HFFc6 (cell line): ENCODE measurements at regions not wholly inside any gene's neighbourhood (a gene's known extent, or its start where the extent isn't known, plus 50 kb on each side); places are given as distances from the start of the nearest gene placed in this dataset.

ENCODE experiments used
- DNase-seq: peaks from one replicate; pipeline ENCODE4 v3.0.0-alpha.2; 2018
- H3K27ac Mint-ChIP-seq: 2 replicates; pipeline ENCODE4 v1.8.0; 2020; ENCODE audit warnings: mild to moderate bottlenecking, mixed read lengths
- H3K27me3 Mint-ChIP-seq: 2 replicates; pipeline ENCODE4 v1.8.0; 2021; ENCODE audit warnings: mild to moderate bottlenecking, moderate library complexity, mixed read lengths; ENCODE audit not compliant: insufficient read depth
- H3K36me3 Mint-ChIP-seq: 2 replicates; pipeline ENCODE4 v1.8.0; 2021; ENCODE audit warnings: low read depth, mixed read lengths
- H3K4me1 Mint-ChIP-seq: 2 replicates; pipeline ENCODE4 v1.8.0; 2020; ENCODE audit warnings: low read depth, mixed read lengths
- H3K4me3 Mint-ChIP-seq: 2 replicates; pipeline ENCODE4 v1.8.0; 2020; ENCODE audit warnings: mild to moderate bottlenecking, moderate library complexity, mixed read lengths
- H3K9me3 Mint-ChIP-seq: 2 replicates; pipeline ENCODE4 v1.8.0; 2020; ENCODE audit warnings: mild to moderate bottlenecking, mixed read lengths
- CTCF ChIP-seq: fragments of 200-600 bp; sonication (generic); IDR thresholded peaks from 2 replicates; pipeline ENCODE4 v1.5.0; 2021; ENCODE audit warnings: antibody characterized with exemption, mild to moderate bottlenecking

- DNase-seq = no peak
- Mint-ChIP-seq H3K36me3 (peaks cover under 1% of the 10 kb centered on the region; the same call in 1 of the 2 replicates), H3K4me1 (peaks cover 75% of the 10 kb centered on the region), H3K9me3 (no peaks in the 10 kb centered on the region), H3K27me3 (no peaks in the 10 kb centered on the region), H3K4me3 (no peak overlapping the region), H3K27ac (no peak overlapping the region)
- no peak for TF ChIP-seq CTCF
These were observed 63.5 kb downstream of the DNTTIP2 start for GRCh38 chr1:93815366-93816110.

- Mint-ChIP-seq H3K4me1 (peaks cover 81% of the 10 kb centered on the region), H3K36me3 (peaks cover 6% of the 10 kb centered on the region), H3K4me3 (no peak overlapping the region), H3K27me3 (no peaks in the 10 kb centered on the region), H3K9me3 (no peaks in the 10 kb centered on the region), H3K27ac (no peak overlapping the region)
- DNase-seq = no peak
- TF ChIP-seq CTCF = no peak
These were observed 64.1 kb downstream of the DNTTIP2 start for GRCh38 chr1:93814795-93815340.

GRCh38 chr1:93814059-93814794 lies 64.8 kb downstream of the DNTTIP2 start:
- H3K4me1 Mint-ChIP-seq = peaks cover 81% of the 10 kb centered on the region
- peak overlapping the region; percentile 40; the same call in 1 of the 2 replicates for H3K27ac Mint-ChIP-seq
- no peaks in the 10 kb centered on the region for H3K9me3 Mint-ChIP-seq
- peak; percentile 97 for TF ChIP-seq CTCF
- DNase-seq = peak; percentile 79
- H3K36me3 Mint-ChIP-seq = peaks cover 6% of the 10 kb centered on the region
- H3K4me3 Mint-ChIP-seq = no peak overlapping the region
- no peaks in the 10 kb centered on the region for H3K27me3 Mint-ChIP-seq

- peak overlapping the region; percentile 94 for H3K27ac Mint-ChIP-seq
- peak overlapping the region; percentile 7; the same call in 1 of the 2 replicates for H3K4me3 Mint-ChIP-seq
- peaks cover 87% of the 10 kb centered on the region for H3K4me1 Mint-ChIP-seq
- H3K27me3 Mint-ChIP-seq = no peaks in the 10 kb centered on the region; the same call in 1 of the 2 replicates
- H3K9me3 Mint-ChIP-seq = peaks cover 10% of the 10 kb centered on the region
- H3K36me3 Mint-ChIP-seq = peaks cover 18% of the 10 kb centered on the region
- DNase-seq = no peak
- peak; percentile 41; the same call in 1 of the 2 replicates for TF ChIP-seq CTCF
These were observed 65.9 kb downstream of the DNTTIP2 start for GRCh38 chr1:93813076-93813475.

- peaks cover 19% of the 10 kb centered on the region for H3K9me3 Mint-ChIP-seq
- peak overlapping the region; percentile 94 for H3K27ac Mint-ChIP-seq
- H3K4me3 Mint-ChIP-seq = peak overlapping the region; percentile 61; the same call in 1 of the 2 replicates
- DNase-seq = peak; percentile 55
- H3K27me3 Mint-ChIP-seq = no peaks in the 10 kb centered on the region; the same call in 1 of the 2 replicates
- H3K36me3 Mint-ChIP-seq = peaks cover 28% of the 10 kb centered on the region
- no peak for TF ChIP-seq CTCF
- H3K4me1 Mint-ChIP-seq = peaks cover 84% of the 10 kb centered on the region
These were observed 67.5 kb downstream of the DNTTIP2 start for GRCh38 chr1:93811326-93812065.
